ENCODE measurements at regions not wholly inside any gene's neighbourhood (a gene's known extent, or its start where the extent isn't known, plus 50 kb on each side); places are given as distances from the start of the nearest gene placed in this dataset.
A peak's percentile ranks its signal among the peaks of the same experiment; 100 is the strongest.

- no peak for TF ChIP-seq CTCF (IDR thresholded peaks at IDR 0.05; ENCODE audit: extremely low read depth, low read depth, low read length)
- H4K20me1 ChIP-seq (ENCODE audit: insufficient read depth, low read length) = no peaks in the 10 kb centered on the region
- no peak overlapping the region for H2AFZ ChIP-seq (ENCODE audit: low read length)
- H3K36me3 ChIP-seq (ENCODE audit: insufficient read depth, low read length) = no peaks in the 10 kb centered on the region
- no peaks in the 10 kb centered on the region for H3K27me3 ChIP-seq (ENCODE audit: insufficient read depth, low read length)
- H3K79me2 ChIP-seq (ENCODE audit: insufficient read depth, low read length) = no peaks in the 10 kb centered on the region
- DNase-seq (ENCODE audit: insufficient read length, low spot score, missing footprints) = no peak
- H3K27ac ChIP-seq (ENCODE audit: low read depth, low read length) = no peak overlapping the region
- no peak overlapping the region for H3K4me3 ChIP-seq (ENCODE audit: insufficient read depth, low read length)
- H3K4me2 ChIP-seq (ENCODE audit: insufficient read depth, low read length) = no peak overlapping the region
- H3K9me3 ChIP-seq (ENCODE audit: low read depth, low read length) = no peaks in the 10 kb centered on the region
- no peaks in the 10 kb centered on the region for H3K4me1 ChIP-seq (ENCODE audit: insufficient read depth, low read length)
These were observed 478.8 kb downstream of the NPIPA7 start for GRCh38 chr16:16857603-16858283.

GRCh38 chr16:16861546-16861945 is 482.6 kb downstream of the NPIPA7 start:
- TF ChIP-seq CTCF (IDR thresholded peaks at IDR 0.05; ENCODE audit: extremely low read depth, low read depth, low read length) = peak; percentile 78
- Histone ChIP-seq H3K4me2 (ENCODE audit: insufficient read depth, low read length) (no peak overlapping the region), H4K20me1 (ENCODE audit: insufficient read depth, low read length) (no peaks in the 10 kb centered on the region), H3K9me3 (ENCODE audit: low read depth, low read length) (no peaks in the 10 kb centered on the region), H3K4me1 (ENCODE audit: insufficient read depth, low read length) (no peaks in the 10 kb centered on the region), H3K4me3 (ENCODE audit: insufficient read depth, low read length) (no peak overlapping the region), H2AFZ (ENCODE audit: low read length) (no peak overlapping the region), H3K27ac (ENCODE audit: low read depth, low read length) (no peak overlapping the region), H3K27me3 (ENCODE audit: insufficient read depth, low read length) (no peaks in the 10 kb centered on the region), H3K36me3 (ENCODE audit: insufficient read depth, low read length) (no peaks in the 10 kb centered on the region), H3K79me2 (ENCODE audit: insufficient read depth, low read length) (no peaks in the 10 kb centered on the region)
- DNase-seq (ENCODE audit: insufficient read length, low spot score, missing footprints) = peak; percentile 81

GRCh38 chr16:16863672-16864071 is 484.7 kb downstream of the NPIPA7 start:
- Histone ChIP-seq H3K79me2 (ENCODE audit: insufficient read depth, low read length) (no peaks in the 10 kb centered on the region), H3K4me2 (ENCODE audit: insufficient read depth, low read length) (no peak overlapping the region), H3K4me1 (ENCODE audit: insufficient read depth, low read length) (no peaks in the 10 kb centered on the region), H2AFZ (ENCODE audit: low read length) (no peak overlapping the region), H4K20me1 (ENCODE audit: insufficient read depth, low read length) (no peaks in the 10 kb centered on the region), H3K36me3 (ENCODE audit: insufficient read depth, low read length) (no peaks in the 10 kb centered on the region), H3K27me3 (ENCODE audit: insufficient read depth, low read length) (no peaks in the 10 kb centered on the region), H3K9me3 (ENCODE audit: low read depth, low read length) (no peaks in the 10 kb centered on the region), H3K27ac (ENCODE audit: low read depth, low read length) (no peak overlapping the region), H3K4me3 (ENCODE audit: insufficient read depth, low read length) (no peak overlapping the region)
- no peak for TF ChIP-seq CTCF (IDR thresholded peaks at IDR 0.05; ENCODE audit: extremely low read depth, low read depth, low read length)
- no peak for DNase-seq (ENCODE audit: insufficient read length, low spot score, missing footprints)

GRCh38 chr16:16864536-16864935 is 485.6 kb downstream of the NPIPA7 start:
- H2AFZ ChIP-seq (ENCODE audit: low read length) = no peak overlapping the region
- no peak overlapping the region for H3K27ac ChIP-seq (ENCODE audit: low read depth, low read length)
- no peaks in the 10 kb centered on the region for H3K79me2 ChIP-seq (ENCODE audit: insufficient read depth, low read length)
- H3K27me3 ChIP-seq (ENCODE audit: insufficient read depth, low read length) = no peaks in the 10 kb centered on the region
- H4K20me1 ChIP-seq (ENCODE audit: insufficient read depth, low read length) = no peaks in the 10 kb centered on the region
- no peaks in the 10 kb centered on the region for H3K9me3 ChIP-seq (ENCODE audit: low read depth, low read length)
- no peaks in the 10 kb centered on the region for H3K4me1 ChIP-seq (ENCODE audit: insufficient read depth, low read length)
- no peaks in the 10 kb centered on the region for H3K36me3 ChIP-seq (ENCODE audit: insufficient read depth, low read length)
- no peak overlapping the region for H3K4me3 ChIP-seq (ENCODE audit: insufficient read depth, low read length)
- no peak overlapping the region for H3K4me2 ChIP-seq (ENCODE audit: insufficient read depth, low read length)
- no peak for DNase-seq (ENCODE audit: insufficient read length, low spot score, missing footprints)
- no peak for TF ChIP-seq CTCF (IDR thresholded peaks at IDR 0.05; ENCODE audit: extremely low read depth, low read depth, low read length)

Data from osteoblast (primary cell).